ENCODE measurements at regions not wholly inside any gene's neighbourhood (a gene's known extent, or its start where the extent isn't known, plus 50 kb on each side); places are given as distances from the start of the nearest gene placed in this dataset.
"Not testable (repeated sequence)": the region's sequence is repeated elsewhere in the genome, so short reads cannot be mapped to it uniquely, and the experiment has no call there.

GRCh38 chr7:28332046-28332445 is 80.3 kb upstream of the CREB5 start:
- Histone ChIP-seq H3K27ac (no peak overlapping the region), H3K9me3 (no peaks in the 10 kb centered on the region), H3K4me1 (peaks cover 7% of the 10 kb centered on the region), H3K27me3 (no peaks in the 10 kb centered on the region), H3K4me3 (no peak overlapping the region), H3K36me3 (no peaks in the 10 kb centered on the region)
- TF ChIP-seq CTCF (IDR thresholded peaks at IDR 0.05) (no peak), POLR2AphosphoS5 (IDR thresholded peaks at IDR 0.05; ENCODE audit: insufficient read depth in 1 of 2, low read depth in 1 of 2) (no peak), POLR2A (IDR thresholded peaks at IDR 0.05) (no peak)
- intact Hi-C loops (cut with DNase I) = no loop called here
- no peak for DNase-seq (ENCODE audit: extremely low spot score in 2 of 2)

GRCh38 chr7:28333548-28333947 is 78.8 kb upstream of the CREB5 start:
- H3K27ac ChIP-seq; H3K36me3 ChIP-seq; H3K4me3 ChIP-seq; intact Hi-C loops (cut with DNase I); DNase-seq (ENCODE audit: extremely low spot score in 2 of 2); H3K4me1 ChIP-seq; H3K27me3 ChIP-seq; H3K9me3 ChIP-seq: not testable (repeated sequence)

- no peak for DNase-seq (ENCODE audit: extremely low spot score in 2 of 2)
- intact Hi-C loops (cut with DNase I) = no loop called here
- Histone ChIP-seq H3K4me3 (no peak overlapping the region), H3K27ac (no peak overlapping the region), H3K9me3 (no peaks in the 10 kb centered on the region), H3K36me3 (no peaks in the 10 kb centered on the region), H3K4me1 (no peaks in the 10 kb centered on the region), H3K27me3 (no peaks in the 10 kb centered on the region)
- TF ChIP-seq POLR2A (IDR thresholded peaks at IDR 0.05) (no peak), CTCF (IDR thresholded peaks at IDR 0.05) (no peak), POLR2AphosphoS5 (IDR thresholded peaks at IDR 0.05; ENCODE audit: insufficient read depth in 1 of 2, low read depth in 1 of 2) (no peak)
These were observed 75.5 kb upstream of the CREB5 start for GRCh38 chr7:28336806-28337205.

- Histone ChIP-seq H3K4me1 (no peaks in the 10 kb centered on the region), H3K36me3 (no peaks in the 10 kb centered on the region), H3K4me3 (no peak overlapping the region), H3K27ac (no peak overlapping the region), H3K9me3 (no peaks in the 10 kb centered on the region), H3K27me3 (no peaks in the 10 kb centered on the region)
- no peak for DNase-seq (ENCODE audit: extremely low spot score in 2 of 2)
- intact Hi-C loops (cut with DNase I) = no loop called here
- TF ChIP-seq POLR2A (IDR thresholded peaks at IDR 0.05) = no peak
- no peak for TF ChIP-seq CTCF (IDR thresholded peaks at IDR 0.05)
- no peak for TF ChIP-seq POLR2AphosphoS5 (IDR thresholded peaks at IDR 0.05; ENCODE audit: insufficient read depth in 1 of 2, low read depth in 1 of 2)
These were observed 74.3 kb upstream of the CREB5 start for GRCh38 chr7:28338041-28338440.

GRCh38 chr7:28343462-28343861 is 68.9 kb upstream of the CREB5 start:
- no peak overlapping the region for H3K4me3 ChIP-seq
- no peak overlapping the region for H3K27ac ChIP-seq
- H3K9me3 ChIP-seq = no peaks in the 10 kb centered on the region
- intact Hi-C loops (cut with DNase I) = no loop called here
- H3K27me3 ChIP-seq = no peaks in the 10 kb centered on the region
- no peaks in the 10 kb centered on the region for H3K36me3 ChIP-seq
- no peak for TF ChIP-seq POLR2AphosphoS5 (IDR thresholded peaks at IDR 0.05; ENCODE audit: insufficient read depth in 1 of 2, low read depth in 1 of 2)
- no peak for DNase-seq (ENCODE audit: extremely low spot score in 2 of 2)
- H3K4me1 ChIP-seq = peaks cover 18% of the 10 kb centered on the region

- Histone ChIP-seq H3K4me1 (peaks cover 18% of the 10 kb centered on the region), H3K27me3 (no peaks in the 10 kb centered on the region), H3K9me3 (no peaks in the 10 kb centered on the region), H3K27ac (no peak overlapping the region), H3K4me3 (no peak overlapping the region), H3K36me3 (no peaks in the 10 kb centered on the region)
- intact Hi-C loops (cut with DNase I) = no loop called here
- TF ChIP-seq POLR2A (IDR thresholded peaks at IDR 0.05) (no peak), CTCF (IDR thresholded peaks at IDR 0.05) (no peak), POLR2AphosphoS5 (IDR thresholded peaks at IDR 0.05; ENCODE audit: insufficient read depth in 1 of 2, low read depth in 1 of 2) (no peak)
- DNase-seq (ENCODE audit: extremely low spot score in 2 of 2) = no peak
These were observed 66.1 kb upstream of the CREB5 start for GRCh38 chr7:28346256-28346655.
